22Rv1 (cell line): ENCODE measurements at regions not wholly inside any gene's neighbourhood (a gene's known extent, or its start where the extent isn't known, plus 50 kb on each side); places are given as distances from the start of the nearest gene placed in this dataset.

ENCODE experiments used
- H3K27ac ChIP-seq: fragments of 450-650 bp; 2 replicates; pipeline ENCODE4 v1.5.1; 2017
- ZFX ChIP-seq: fragments of 450-650 bp; IDR thresholded peaks from 2 replicates; pipeline ENCODE4 v1.6.1; 2017; ENCODE audit warnings: antibody characterized with exemption, borderline replicate concordance
- TF ChIP-seq, protein P1 (sequence below): fragments of 450-650 bp; IDR thresholded peaks from 2 replicates; pipeline ENCODE4 v1.5.1; 2017; ENCODE audit warnings: mild to moderate bottlenecking

DNA sequence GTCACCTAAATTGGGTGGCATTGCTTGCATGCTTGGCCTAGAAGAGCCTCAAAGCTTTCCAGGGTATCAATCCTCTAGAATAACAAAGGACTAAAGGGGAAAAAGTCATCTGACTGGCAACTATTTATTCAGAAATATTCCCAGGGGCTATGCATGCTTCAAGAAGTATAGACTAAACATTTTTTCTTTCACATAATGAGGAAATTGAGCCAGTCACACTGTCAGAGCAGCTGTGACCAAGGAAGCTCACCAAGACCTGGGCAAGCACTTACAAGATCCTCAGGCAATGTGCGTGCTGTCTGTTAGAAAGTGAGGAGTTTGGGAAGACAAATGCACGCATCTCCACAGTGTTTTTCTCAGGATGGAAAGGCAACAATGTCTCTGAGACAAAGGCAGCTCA, 747.2 kb downstream of the DIAPH3 start:
- H3K27ac ChIP-seq: no peak overlapping the region
- TF ChIP-seq, protein P1, sequence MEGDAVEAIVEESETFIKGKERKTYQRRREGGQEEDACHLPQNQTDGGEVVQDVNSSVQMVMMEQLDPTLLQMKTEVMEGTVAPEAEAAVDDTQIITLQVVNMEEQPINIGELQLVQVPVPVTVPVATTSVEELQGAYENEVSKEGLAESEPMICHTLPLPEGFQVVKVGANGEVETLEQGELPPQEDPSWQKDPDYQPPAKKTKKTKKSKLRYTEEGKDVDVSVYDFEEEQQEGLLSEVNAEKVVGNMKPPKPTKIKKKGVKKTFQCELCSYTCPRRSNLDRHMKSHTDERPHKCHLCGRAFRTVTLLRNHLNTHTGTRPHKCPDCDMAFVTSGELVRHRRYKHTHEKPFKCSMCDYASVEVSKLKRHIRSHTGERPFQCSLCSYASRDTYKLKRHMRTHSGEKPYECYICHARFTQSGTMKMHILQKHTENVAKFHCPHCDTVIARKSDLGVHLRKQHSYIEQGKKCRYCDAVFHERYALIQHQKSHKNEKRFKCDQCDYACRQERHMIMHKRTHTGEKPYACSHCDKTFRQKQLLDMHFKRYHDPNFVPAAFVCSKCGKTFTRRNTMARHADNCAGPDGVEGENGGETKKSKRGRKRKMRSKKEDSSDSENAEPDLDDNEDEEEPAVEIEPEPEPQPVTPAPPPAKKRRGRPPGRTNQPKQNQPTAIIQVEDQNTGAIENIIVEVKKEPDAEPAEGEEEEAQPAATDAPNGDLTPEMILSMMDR: no peak
- no peak for TF ChIP-seq ZFX

DNA sequence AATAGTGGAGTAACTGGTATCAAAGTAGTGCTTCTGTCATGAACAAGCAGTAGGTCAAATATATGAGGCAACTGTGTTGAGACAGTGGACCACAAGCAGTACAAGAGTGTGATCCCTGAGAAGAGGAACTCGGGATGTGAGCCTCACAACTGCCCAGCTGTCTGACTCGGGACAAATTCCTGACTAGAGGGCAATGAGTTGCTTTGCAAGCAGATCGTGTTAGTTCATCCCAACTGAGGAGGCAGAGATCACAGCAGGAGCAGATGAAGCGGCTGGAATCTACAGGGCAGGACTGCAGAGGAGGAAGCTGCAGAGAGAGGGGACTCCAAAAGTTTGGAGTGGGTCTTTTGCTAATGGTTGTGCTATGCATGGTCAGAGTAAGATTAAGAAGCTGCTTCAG, 741.1 kb downstream of the DIAPH3 start:
- TF ChIP-seq, protein P1: no peak
- TF ChIP-seq ZFX: no peak
- H3K27ac ChIP-seq: no peak overlapping the region

DNA sequence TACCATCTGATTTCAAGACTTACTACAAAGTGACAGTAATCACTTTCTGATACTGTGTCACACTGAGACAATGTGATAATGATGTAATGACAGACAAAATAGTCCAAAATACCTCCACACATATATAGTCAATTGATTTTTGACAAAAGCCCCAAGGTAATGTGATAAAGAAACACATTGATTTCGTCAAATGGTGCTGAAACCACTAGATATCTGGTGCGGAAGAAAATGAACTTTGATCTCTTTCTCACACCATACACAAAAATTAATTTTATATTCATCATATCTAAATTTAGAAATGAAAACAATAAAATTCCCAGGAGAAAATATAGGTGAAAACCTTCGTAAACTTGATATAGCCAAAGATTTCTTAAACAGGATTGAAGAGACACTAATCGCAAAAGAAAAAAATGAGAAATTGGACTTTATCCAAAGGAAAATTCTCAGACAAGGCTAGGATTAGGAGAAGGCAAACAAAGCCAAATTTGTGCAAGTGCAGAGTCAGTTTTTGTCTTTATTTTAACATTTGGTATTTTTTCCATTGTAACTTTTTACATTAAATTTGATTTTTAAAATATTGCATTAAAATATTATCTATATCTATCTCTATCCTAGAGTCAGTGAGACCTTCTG, 739.9 kb downstream of the DIAPH3 start:
- TF ChIP-seq, protein P1: no peak
- no peak for TF ChIP-seq ZFX

DNA sequence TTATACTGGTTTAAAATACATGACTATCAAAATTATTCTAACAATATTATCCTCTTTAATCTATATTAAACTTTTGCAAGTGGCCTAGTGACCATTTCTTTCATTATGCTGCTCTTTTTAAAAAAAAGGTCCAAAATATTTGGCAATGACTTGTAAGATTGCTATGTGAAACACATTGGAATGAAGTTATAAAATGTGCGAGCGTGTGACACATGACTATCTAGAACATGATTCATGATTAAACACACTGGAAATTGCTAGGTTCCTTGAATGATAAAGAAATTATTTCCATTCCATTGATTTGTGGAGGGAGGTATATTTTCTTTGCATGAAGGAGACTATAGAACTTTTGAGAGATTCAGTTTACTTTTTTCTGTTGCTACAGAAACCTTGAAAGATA, 739.1 kb downstream of the DIAPH3 start:
- H3K27ac ChIP-seq: no peak overlapping the region
- TF ChIP-seq, protein P1: no peak
- no peak for TF ChIP-seq ZFX

More for the DNA sequence above, 739.9 kb downstream of the DIAPH3 start:
- H3K27ac ChIP-seq: no peak overlapping the region

DNA sequence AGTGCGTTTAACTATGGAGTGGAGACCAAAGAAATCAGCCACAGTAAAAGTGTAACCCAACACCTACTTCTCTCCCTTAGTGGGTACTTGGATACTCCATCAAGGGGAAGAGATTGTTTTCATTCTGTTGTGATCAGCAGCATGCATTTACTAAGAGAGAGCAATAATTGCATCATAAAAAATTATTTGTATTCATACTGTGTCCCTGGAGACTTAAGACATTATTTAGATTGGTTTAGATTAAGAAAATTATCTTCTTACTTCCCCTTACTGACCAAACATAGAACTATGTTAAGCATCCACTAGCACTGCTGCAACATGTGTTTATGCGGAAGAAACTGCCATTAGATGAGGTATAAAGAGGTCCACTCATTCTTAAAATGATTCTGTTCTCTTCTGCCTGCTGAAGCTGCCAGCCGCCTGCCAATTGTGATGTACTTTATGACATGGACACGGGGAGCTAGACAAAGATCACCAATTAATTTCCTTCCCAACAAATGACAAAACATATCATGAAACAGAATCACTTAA, 738.5 kb downstream of the DIAPH3 start:
- TF ChIP-seq, protein P1: no peak
- TF ChIP-seq ZFX: no peak
- no peak overlapping the region for H3K27ac ChIP-seq

DNA sequence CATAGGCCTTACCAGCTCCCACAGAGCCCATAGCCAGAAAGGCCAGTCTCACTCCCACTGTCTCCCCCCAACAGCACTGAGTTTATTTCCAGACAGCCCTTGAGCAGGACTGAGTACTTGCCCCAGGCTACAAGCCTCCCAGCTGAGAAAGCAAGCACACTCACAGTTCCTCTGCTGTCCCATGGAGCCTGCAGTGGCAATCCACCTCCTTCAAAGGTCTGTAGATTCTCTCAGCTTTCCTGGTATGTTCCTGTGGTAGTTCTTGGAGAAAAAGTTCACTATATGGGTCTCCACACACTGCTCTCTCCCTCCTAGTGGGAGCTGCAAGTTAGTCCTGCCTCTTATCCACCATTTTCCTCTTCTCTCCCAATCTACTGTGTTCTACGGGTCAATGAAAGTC, 728.7 kb downstream of the DIAPH3 start:
- TF ChIP-seq, protein P1: no peak
- TF ChIP-seq ZFX: no peak

DNA sequence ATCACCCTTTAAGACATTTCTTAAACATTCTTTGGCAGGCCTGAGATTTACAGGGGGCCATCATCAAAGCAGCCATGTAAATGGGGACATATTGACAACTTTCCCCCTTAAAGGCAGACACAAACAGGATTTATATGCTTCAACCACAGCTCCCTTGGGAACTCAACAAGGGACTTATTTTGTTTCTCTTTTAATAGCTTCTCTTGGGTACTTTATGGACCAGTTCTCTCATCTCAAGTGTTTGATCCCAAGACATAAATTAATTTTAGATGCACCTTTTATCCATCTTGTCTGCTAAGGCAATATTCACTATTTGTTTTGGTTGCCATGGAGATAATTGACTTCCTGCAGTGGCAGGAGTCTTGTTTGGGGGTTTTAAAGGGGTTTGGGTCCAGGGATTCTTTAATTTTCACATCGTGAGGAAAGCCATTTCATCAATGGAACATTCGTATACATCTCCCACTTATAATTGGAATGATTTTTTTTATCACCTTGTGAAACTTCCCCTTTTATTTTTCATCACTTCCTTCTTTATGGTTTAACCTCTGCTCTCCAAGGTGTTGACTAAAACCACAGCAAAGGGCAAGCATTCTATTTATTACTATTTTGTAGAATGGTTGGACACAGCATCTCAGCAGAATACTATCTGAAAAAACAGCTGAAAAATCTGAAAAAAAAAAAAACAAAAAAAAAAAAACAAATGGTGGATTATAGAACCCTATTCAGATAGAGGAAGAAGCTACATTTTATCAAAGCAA, 726.0 kb downstream of the DIAPH3 start:
- no peak overlapping the region for H3K27ac ChIP-seq
- TF ChIP-seq ZFX: no peak
- TF ChIP-seq, protein P1: no peak

More for the DNA sequence above, 728.7 kb downstream of the DIAPH3 start:
- H3K27ac ChIP-seq: no peak overlapping the region
